GM18511 (cell line): ENCODE measurements at regions not wholly inside any gene's neighbourhood (a gene's known extent, or its start where the extent isn't known, plus 50 kb on each side); places are given as distances from the start of the nearest gene placed in this dataset.
"Not testable (repeated sequence)": the region's sequence is repeated elsewhere in the genome, so short reads cannot be mapped to it uniquely, and the experiment has no call there.

ENCODE experiments used
- ATAC-seq: cut with Tn5 transposase; IDR thresholded peaks from one replicate; pipeline ENCODE4 v1.9.1; 2021; ENCODE audit warnings: mild to moderate bottlenecking, moderate library complexity; ENCODE audit not compliant: unreplicated experiment

- no peak for ATAC-seq
These were observed 179.3 kb downstream of the ZIC5 start for GRCh38 chr13:99792079-99792921.

GRCh38 chr13:99782669-99783068 is 188.9 kb downstream of the ZIC5 start:
- ATAC-seq = no peak

DNA sequence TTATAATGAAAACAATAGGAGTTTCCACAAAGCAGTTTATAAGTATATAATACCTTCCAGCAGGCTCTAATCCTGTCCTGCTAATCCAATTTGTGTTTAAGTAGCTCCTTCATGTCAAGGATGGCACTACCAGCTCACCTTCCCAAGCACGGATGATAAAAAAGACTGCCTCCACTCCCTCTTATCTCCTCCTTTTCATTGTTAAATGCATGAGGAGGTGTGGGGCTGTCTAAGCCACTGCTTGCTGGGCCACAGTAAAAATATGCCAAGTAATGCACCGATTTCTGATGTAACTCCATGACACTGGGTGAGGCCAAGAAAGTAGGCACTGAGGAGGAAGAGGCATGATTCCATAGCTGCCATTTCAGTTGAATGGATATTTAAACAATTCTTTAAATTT is 193.1 kb downstream of the ZIC5 start:
- ATAC-seq = no peak

GRCh38 chr13:99777873-99778272 is 193.7 kb downstream of the ZIC5 start:
- no peak for ATAC-seq

- ATAC-seq = no peak
These were observed 196.9 kb downstream of the ZIC5 start for GRCh38 chr13:99774644-99775043.

GRCh38 chr13:99768986-99769385 is 202.6 kb downstream of the ZIC5 start:
- ATAC-seq = no peak

GRCh38 chr13:99766641-99767045 is 204.9 kb downstream of the ZIC5 start:
- ATAC-seq = no peak

DNA sequence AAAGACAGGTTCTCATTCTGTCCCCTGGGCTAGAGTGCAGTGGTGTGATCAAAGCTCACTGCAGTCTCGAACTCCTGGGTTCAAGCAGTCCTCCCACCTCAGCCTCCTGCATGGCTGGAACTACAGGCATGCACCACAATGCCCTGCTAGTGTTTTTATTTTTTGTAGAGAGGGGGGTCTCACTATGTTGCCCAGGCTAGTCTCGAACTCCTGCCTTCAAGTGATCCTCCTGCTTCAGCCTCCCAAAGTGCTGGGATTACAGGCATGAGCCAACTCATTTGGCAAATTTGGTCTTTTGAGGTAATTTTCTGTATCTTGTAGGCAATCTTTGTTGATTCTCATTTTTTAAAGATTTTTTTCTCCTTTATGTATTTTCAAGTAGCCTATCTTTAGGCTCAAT is 205.7 kb downstream of the ZIC5 start:
- no peak for ATAC-seq

GRCh38 chr13:99760456-99760855 is 211.1 kb downstream of the ZIC5 start:
- no peak for ATAC-seq

DNA sequence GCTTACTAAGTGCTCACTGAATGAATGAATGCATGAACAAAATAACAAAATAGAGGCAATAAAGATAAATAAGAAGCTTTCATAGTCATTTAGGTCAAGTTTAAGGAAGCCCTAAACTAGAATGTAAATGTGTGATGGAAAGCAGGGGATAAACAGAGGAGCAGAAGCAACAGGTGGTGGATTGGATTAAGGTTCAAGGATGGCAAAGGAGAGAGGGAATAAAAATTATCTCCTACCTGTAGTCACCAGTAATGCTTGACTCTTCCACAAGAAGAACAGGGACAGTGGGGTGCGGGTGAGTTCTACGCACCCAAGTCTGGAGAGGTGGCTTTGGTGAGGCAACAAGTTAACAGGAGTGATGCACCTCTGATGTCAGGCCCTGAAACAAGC is 212.4 kb downstream of the ZIC5 start:
- no peak for ATAC-seq

DNA sequence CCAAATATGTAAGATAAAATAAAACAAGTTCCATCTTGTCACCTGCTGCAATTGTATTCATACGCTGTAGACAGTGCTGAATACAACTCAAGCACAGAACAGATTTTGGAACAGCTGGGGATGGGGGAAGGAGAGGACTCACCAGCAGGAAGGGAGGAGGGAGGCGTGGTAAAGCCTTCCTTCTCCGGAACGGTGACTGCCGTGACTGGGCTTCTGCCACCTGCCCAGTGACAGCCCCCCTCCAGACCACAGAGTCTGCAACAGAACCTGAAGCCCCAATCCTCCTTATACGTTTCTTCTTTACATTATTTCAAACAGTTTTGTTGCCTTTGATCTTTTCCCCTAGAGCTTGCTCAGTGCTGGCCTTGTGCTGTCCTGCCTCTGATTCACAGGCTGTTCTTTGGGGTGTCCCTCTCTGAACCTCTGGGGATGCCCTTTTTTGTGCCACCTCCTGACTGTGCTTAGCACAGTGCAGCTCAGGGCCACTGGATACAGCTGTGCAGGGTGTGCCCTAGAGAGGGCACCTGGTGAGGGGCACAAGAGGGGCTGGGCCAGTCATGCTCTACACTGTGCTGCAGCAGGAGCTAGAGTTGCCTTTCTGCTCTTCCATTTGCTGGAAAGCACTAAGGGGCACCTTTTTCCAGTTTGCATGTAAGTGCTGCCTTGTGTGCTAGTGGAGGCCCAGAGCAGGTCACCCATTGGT is 213.0 kb downstream of the ZIC5 start:
- no peak for ATAC-seq

- ATAC-seq = no peak
These were observed 213.7 kb downstream of the ZIC5 start for GRCh38 chr13:99757756-99758459.

GRCh38 chr13:99756281-99756680 is 215.3 kb downstream of the ZIC5 start:
- no peak for ATAC-seq

DNA sequence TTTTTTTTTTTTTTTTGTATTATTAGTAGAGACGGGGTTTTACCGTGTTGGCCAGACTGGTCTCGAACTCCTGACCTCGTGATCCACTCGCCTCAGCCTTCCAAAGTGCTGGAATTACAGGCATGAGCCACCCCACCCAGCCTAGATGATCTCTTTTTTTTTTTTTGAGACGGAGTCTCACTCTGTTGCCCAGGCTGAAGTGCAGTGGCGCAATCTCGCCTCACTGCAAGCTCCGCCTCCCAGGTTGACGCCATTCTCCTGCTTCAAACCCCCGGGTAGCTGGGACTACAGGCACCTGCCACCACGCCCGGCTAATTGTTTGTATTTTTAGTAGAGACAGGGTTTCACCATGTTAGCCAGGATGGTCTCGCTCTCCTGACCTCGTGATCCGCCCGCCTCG is 216.8 kb downstream of the ZIC5 start:
- not testable (repeated sequence) for ATAC-seq

- no peak for ATAC-seq
These were observed 219.2 kb downstream of the ZIC5 start for GRCh38 chr13:99752373-99752772.

DNA sequence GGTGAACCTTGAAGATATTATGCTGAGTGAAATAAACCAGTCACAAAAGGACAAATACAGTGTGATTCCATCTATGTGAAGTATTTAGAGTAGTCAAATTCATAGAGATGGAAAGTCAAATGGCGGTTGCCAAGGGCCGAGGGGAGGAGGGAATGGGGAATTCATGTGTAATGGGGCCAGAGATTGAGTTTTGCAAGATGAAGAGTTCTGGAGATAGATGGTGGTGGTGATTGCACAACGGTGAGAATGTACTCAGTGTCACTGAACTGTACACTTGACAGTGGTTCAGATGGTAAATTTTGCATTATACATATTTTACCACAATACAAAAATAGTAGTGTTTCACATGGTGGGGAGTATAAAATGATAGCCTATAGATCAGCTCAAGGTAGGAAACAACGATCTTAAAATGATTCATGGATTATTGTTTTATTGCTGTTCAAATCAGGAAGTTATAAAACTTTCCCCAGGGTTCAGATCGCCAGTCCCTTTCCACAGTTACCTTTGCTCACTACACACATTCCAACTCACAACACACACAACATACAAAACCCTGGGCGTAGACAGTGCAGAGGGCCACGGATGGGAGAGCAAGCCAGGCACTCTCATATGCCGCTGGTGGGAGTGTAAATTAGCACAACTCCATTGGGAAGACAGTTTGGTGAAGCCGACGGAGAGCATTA is 219.9 kb downstream of the ZIC5 start:
- ATAC-seq = no peak

- ATAC-seq = no peak
These were observed 220.6 kb downstream of the ZIC5 start for GRCh38 chr13:99750951-99751350.

DNA sequence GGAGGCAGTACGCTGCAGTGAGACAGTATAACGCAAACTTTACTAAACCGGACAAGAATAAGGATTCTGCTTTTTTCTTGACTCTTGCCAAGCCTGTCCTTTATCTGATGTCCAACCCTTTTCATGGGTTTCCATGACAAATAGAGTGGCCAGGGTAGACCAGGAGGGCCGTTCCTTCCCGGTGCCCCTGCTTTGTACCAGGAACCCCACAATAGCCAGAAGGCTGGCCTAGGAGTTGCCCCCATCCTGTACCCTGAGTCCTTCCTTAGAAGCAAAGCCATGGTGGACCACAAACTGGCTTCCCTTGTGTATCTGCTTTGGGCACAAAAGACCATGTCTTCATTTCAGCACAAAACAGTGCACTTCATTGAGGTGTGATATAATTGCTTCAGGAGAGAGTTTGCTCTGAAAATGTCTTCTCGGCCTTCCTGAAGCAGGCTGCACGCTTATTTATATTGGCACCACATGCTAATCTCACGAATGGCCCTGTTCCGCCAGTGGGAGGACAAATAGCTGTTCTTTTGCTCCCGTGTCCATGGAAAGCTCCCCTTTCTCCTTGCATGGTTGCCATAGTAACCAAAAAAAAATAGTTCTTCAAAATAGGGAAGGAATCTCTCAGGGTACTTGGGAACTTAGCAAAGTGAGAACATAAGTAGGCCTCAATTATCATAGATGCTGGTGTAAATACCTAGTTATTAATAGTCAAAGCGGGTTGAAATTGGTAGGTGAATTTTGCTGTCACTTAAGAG is 222.1 kb downstream of the ZIC5 start:
- no peak for ATAC-seq

GRCh38 chr13:99747403-99747710 is 224.2 kb downstream of the ZIC5 start:
- ATAC-seq = no peak

GRCh38 chr13:99746637-99747402 is 224.7 kb downstream of the ZIC5 start:
- no peak for ATAC-seq
